Epithelial cell of proximal tubule (primary cell): ENCODE measurements at regions not wholly inside any gene's neighbourhood (a gene's known extent, or its start where the extent isn't known, plus 50 kb on each side); places are given as distances from the start of the nearest gene placed in this dataset.

Source experiments
- DNase-seq: peaks from one replicate; pipeline ENCODE4 v3.0.0-alpha.2; 2011; ENCODE audit warnings: low read depth
- H3K4me3 ChIP-seq: 2 replicates; pipeline ENCODE4 v1.5.1; 2011; ENCODE audit warnings: low read depth, mild to moderate bottlenecking, low read length
- CTCF ChIP-seq: conservative IDR thresholded peaks from 2 replicates; pipeline ENCODE4 v1.5.1; 2012; ENCODE audit warnings: low read depth, mild to moderate bottlenecking, low read length

DNA sequence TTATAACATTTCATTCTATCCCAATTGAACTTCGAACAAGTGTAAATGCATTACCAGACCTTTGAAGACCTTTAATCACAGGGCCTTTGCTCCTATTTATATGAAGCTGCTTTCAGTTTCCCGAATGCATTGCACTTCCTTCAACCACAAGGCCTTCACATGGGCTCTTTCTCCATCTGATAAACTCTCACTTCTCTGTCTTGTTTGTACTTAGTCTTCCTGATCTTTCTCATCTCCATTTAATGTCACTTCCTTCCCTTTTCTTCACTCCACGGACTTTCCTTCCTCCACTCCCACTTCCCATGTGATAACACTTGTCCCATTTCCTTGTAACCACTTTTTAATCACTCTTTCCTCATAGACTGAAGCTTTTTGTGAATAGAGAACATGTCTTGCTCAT, 74.3 kb upstream of the TNC start:
- H3K4me3 ChIP-seq = no peak overlapping the region
- DNase-seq = no peak
- no peak for TF ChIP-seq CTCF

DNA sequence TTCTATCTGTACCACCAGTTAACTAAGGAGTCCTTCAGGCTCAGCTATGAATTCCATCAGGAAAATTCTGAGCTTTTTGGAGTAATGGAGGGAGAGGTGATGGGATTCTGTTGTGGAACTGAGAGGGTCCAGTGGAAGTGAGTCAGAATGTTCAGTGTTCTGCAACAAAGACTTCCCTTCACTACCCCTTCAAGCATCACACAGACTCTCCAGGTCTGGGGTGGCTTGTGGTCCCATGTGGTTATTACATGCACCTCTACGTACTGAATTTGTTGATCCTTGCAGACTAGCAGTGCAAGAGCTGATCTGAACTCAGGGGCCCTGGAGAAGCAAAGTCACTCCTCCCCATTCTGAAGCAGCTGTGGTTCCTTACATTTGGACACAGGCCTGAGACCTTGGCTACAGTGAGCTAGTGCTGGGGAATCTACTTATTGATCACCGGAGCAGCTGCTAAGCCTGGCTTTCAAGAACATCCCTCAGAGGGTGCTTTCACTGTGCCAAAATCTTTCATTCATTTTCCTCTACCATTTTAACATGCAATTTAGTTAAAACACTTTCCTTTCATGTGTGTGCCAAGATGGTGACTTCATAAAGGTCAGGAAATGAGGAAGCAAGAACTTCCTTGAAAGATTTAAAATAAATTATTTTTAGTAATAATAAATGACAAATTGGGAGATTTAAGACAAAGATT, 75.0 kb upstream of the TNC start:
- TF ChIP-seq CTCF = no peak
- no peak for DNase-seq
- H3K4me3 ChIP-seq = no peak overlapping the region

DNA sequence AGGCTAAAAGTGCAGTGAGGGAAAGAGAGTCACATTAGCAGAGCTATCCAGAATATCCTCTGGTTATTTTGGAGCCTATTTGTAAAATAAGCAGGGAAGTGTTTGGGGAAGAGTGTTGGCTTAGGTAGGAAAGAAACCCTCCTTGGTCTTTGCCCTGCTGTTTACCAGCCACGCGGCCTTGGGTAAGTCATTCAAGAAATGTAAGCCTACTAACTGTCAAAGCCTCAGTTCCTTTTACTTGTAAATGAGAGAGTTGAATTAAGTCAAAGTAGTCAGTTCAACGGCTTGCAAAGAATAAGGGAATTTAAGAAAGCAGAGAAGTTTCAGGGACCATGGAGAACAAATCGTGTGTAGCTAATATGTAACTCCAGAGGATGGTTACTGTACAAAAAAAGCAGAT, 75.8 kb upstream of the TNC start:
- no peak overlapping the region for H3K4me3 ChIP-seq
- TF ChIP-seq CTCF = no peak

GRCh38 chr9:115194216-115194615, 76.3 kb upstream of the TNC start:
- no peak for TF ChIP-seq CTCF
- no peak for DNase-seq

More for the DNA sequence above, 75.8 kb upstream of the TNC start:
- no peak for DNase-seq

GRCh38 chr9:115195912-115196311, 78.0 kb upstream of the TNC start:
- H3K4me3 ChIP-seq = no peak overlapping the region
- no peak for DNase-seq
- no peak for TF ChIP-seq CTCF

More at GRCh38 chr9:115194216-115194615, 76.3 kb upstream of the TNC start:
- no peak overlapping the region for H3K4me3 ChIP-seq

DNA sequence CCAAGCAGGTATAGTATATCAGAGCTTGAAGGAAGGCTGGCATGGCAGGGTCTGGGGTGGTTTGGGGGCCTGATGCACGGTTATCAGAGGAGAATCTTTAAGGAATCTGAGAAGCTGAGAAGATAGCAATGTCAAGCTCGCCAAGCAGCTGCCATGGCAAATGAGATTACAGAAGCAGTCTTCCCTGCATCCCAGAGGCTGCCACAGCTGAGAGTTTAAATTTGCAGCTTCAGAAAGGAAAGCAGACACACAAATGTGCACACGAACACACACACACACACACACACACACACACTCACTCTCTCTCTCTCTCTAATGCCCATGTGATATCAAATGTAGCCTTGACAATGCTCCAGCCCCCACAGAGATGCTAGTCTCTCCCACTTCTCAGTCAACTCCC, 79.0 kb upstream of the TNC start:
- no peak for DNase-seq
- TF ChIP-seq CTCF = no peak
- no peak overlapping the region for H3K4me3 ChIP-seq

DNA sequence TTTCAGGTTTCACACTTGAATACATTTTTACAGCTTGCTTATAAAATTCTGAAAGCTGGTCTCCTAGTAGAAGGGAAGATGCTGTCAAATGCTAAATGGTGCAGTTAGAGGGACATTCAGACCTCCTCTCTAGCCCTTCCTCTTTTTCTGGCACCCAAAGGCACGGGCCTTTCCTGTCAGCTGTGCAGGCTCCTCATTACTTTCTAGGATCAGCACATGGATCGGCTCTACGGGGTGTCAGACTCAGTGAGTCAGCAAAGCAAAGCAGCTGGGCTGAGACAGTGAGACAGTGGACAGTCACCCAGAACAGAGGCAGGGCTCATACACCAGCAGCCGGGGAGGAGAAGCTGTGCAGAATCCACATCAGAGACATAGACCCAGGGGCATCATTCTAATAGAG, 80.0 kb upstream of the TNC start:
- DNase-seq = no peak
- no peak for TF ChIP-seq CTCF
- H3K4me3 ChIP-seq = no peak overlapping the region
